ENCODE measurements at regions not wholly inside any gene's neighbourhood (a gene's known extent, or its start where the extent isn't known, plus 50 kb on each side); places are given as distances from the start of the nearest gene placed in this dataset.
"Not testable (repeated sequence)": the region's sequence is repeated elsewhere in the genome, so short reads cannot be mapped to it uniquely, and the experiment has no call there.

DNA sequence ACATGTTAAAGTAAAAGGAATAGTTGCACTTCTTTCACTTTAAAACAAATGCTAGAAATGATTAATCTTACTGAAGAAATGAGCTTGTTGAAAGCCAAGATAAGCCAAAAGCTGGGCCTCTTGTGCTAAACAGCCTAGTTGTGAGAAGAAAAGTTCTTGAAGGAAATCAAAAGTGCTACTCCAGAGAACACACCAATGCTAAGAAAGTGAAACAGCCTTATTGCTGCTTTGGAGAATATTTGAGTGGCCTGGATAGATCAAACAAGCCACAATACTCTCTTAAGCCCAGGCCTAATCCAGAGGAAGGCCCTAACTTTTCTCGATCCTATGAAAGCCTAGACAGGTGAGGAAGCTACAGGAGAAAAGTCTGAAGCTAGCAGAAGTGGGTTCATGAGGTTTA lies 967.9 kb upstream of the INTU start:
- no peaks in the 10 kb centered on the region for H3K9me3 ChIP-seq (ENCODE audit: control insufficient read depth in 4 of 4, insufficient read depth in 3 of 4, low read length in 3 of 4)
- H3K27me3 ChIP-seq (ENCODE audit: control insufficient read depth in 3 of 3, insufficient read depth in 3 of 3, low read length in 2 of 3) = no peaks in the 10 kb centered on the region
- ATAC-seq (ENCODE audit: insufficient read depth, low FRiP score) (no peak), DNase-seq (no peak)
- 72 to 73% methylated on average over 1 of the region's 1 CpG for WGBS, 2 donors
- no peaks in the 10 kb centered on the region for H3K36me3 ChIP-seq (ENCODE audit: control insufficient read depth in 4 of 4, insufficient read depth in 4 of 4, low read length in 4 of 4)
- no peaks in the 10 kb centered on the region for H3K4me1 ChIP-seq (ENCODE audit: control insufficient read depth in 5 of 5, insufficient read depth in 5 of 5, low read length in 5 of 5)
- H3K4me3 ChIP-seq = no peak overlapping the region
- TF ChIP-seq, protein P1, sequence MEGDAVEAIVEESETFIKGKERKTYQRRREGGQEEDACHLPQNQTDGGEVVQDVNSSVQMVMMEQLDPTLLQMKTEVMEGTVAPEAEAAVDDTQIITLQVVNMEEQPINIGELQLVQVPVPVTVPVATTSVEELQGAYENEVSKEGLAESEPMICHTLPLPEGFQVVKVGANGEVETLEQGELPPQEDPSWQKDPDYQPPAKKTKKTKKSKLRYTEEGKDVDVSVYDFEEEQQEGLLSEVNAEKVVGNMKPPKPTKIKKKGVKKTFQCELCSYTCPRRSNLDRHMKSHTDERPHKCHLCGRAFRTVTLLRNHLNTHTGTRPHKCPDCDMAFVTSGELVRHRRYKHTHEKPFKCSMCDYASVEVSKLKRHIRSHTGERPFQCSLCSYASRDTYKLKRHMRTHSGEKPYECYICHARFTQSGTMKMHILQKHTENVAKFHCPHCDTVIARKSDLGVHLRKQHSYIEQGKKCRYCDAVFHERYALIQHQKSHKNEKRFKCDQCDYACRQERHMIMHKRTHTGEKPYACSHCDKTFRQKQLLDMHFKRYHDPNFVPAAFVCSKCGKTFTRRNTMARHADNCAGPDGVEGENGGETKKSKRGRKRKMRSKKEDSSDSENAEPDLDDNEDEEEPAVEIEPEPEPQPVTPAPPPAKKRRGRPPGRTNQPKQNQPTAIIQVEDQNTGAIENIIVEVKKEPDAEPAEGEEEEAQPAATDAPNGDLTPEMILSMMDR (IDR thresholded peaks at IDR 0.05; ENCODE audit: control extremely low read depth, extremely low read depth) = no peak
- no peak overlapping the region for H3K9ac ChIP-seq (ENCODE audit: insufficient read depth in 1 of 2, low read length in 2 of 2)
- no peak overlapping the region for H3K27ac ChIP-seq (ENCODE audit: low read depth in 1 of 2, low read length in 1 of 2)

DNA sequence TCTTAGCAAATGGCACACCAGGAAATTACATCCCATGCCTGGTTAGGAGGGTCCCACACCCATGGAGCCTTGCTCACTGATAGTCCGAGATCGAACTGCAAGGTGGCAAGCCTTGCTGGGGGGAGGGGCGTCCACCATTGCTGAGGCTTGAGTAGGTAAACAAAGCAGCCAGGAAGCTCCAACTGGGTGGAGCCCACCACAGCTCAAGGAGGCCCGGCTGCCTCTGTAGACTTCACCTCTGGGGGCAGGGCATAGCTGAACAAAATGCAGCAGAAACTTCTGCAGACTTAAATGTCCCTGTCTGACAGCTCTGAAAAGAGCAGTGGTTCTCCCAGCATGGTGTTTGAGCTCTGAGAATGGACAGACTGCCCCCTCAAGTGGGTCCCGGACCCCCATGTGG lies 962.7 kb upstream of the INTU start:
- not testable (repeated sequence) for H3K27me3 ChIP-seq (ENCODE audit: control insufficient read depth in 3 of 3, insufficient read depth in 3 of 3, low read length in 2 of 3); H3K36me3 ChIP-seq (ENCODE audit: control insufficient read depth in 4 of 4, insufficient read depth in 4 of 4, low read length in 4 of 4); H3K9ac ChIP-seq (ENCODE audit: insufficient read depth in 1 of 2, low read length in 2 of 2); DNase-seq; H3K9me3 ChIP-seq (ENCODE audit: control insufficient read depth in 4 of 4, insufficient read depth in 3 of 4, low read length in 3 of 4); ATAC-seq (ENCODE audit: insufficient read depth, low FRiP score); H3K27ac ChIP-seq (ENCODE audit: low read depth in 1 of 2, low read length in 1 of 2); H3K4me1 ChIP-seq (ENCODE audit: control insufficient read depth in 5 of 5, insufficient read depth in 5 of 5, low read length in 5 of 5); H3K4me3 ChIP-seq
- 81 to 85% methylated on average over 5 of the region's 5 CpGs for WGBS, 2 donors

DNA sequence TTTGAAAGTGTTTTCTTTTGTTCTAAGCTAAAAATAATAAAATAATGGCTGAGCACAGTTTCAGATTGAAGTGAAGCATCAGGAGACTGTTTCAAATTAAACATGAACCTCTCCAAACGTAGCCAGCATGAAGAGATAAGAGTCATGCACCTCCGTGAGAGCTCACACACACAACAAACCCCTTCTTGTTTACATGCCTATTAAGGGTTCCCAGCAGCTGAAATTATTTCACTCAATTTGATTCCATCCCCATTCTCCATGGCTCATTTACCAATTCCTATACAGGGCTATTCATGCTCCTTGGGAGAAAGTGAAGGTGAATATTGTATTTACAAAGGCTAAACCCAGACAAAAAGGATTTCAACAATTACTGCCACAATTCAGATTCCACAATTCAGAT lies 954.1 kb upstream of the INTU start:
- Histone ChIP-seq H3K4me3 (no peak overlapping the region), H3K9ac (ENCODE audit: insufficient read depth in 1 of 2, low read length in 2 of 2) (no peak overlapping the region), H3K36me3 (ENCODE audit: control insufficient read depth in 4 of 4, insufficient read depth in 4 of 4, low read length in 4 of 4) (no peaks in the 10 kb centered on the region), H3K4me1 (ENCODE audit: control insufficient read depth in 5 of 5, insufficient read depth in 5 of 5, low read length in 5 of 5) (peaks cover 0 to 24% (median 0%) of the 10 kb centered on the region in 5 donors), H3K27ac (ENCODE audit: low read depth in 1 of 2, low read length in 1 of 2) (no peak overlapping the region), H3K9me3 (ENCODE audit: control insufficient read depth in 4 of 4, insufficient read depth in 3 of 4, low read length in 3 of 4) (no peaks in the 10 kb centered on the region), H3K27me3 (ENCODE audit: control insufficient read depth in 3 of 3, insufficient read depth in 3 of 3, low read length in 2 of 3) (no peaks in the 10 kb centered on the region)
- no peak for ATAC-seq (ENCODE audit: insufficient read depth, low FRiP score)
- DNase-seq = no peak
- 74 to 80% methylated on average over 2 of the region's 2 CpGs for WGBS, 2 donors
- TF ChIP-seq, protein P1 (IDR thresholded peaks at IDR 0.05; ENCODE audit: control extremely low read depth, extremely low read depth) = no peak

DNA sequence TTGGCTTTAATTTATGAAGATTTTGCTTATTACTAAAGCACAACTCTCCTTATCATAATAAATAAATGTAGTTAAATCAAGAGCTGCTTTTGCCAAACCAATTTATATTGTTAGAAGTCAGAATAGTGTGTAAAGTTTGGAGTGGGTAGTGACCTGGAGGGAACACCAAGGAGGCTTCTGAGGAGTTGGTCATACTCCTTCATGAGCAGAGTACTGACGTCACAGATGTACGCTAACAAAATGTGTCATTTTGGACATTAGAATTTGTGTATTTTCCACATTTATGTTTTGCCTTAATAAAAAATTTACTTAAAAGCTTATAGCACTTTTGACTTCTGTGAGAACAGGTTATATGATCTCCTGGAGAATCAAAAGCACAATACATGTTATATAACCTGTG lies 953.5 kb upstream of the INTU start:
- TF ChIP-seq, protein P1 (IDR thresholded peaks at IDR 0.05; ENCODE audit: control extremely low read depth, extremely low read depth) = no peak
- DNase-seq = no peak
- peaks cover 0 to 24% (median 0%) of the 10 kb centered on the region in 5 donors for H3K4me1 ChIP-seq (ENCODE audit: control insufficient read depth in 5 of 5, insufficient read depth in 5 of 5, low read length in 5 of 5)
- no peak overlapping the region for H3K9ac ChIP-seq (ENCODE audit: insufficient read depth in 1 of 2, low read length in 2 of 2)
- H3K27ac ChIP-seq (ENCODE audit: low read depth in 1 of 2, low read length in 1 of 2) = no peak overlapping the region
- H3K27me3 ChIP-seq (ENCODE audit: control insufficient read depth in 3 of 3, insufficient read depth in 3 of 3, low read length in 2 of 3) = no peaks in the 10 kb centered on the region
- 69 to 73% methylated on average over 2 of the region's 2 CpGs for WGBS, 2 donors
- H3K9me3 ChIP-seq (ENCODE audit: control insufficient read depth in 4 of 4, insufficient read depth in 3 of 4, low read length in 3 of 4) = no peaks in the 10 kb centered on the region
- no peak overlapping the region for H3K4me3 ChIP-seq
- no peaks in the 10 kb centered on the region for H3K36me3 ChIP-seq (ENCODE audit: control insufficient read depth in 4 of 4, insufficient read depth in 4 of 4, low read length in 4 of 4)
- no peak for ATAC-seq (ENCODE audit: insufficient read depth, low FRiP score)

All from lung (tissue), 11 donors.